Renal cortical epithelial cell (primary cell): ENCODE measurements at regions not wholly inside any gene's neighbourhood (a gene's known extent, or its start where the extent isn't known, plus 50 kb on each side); places are given as distances from the start of the nearest gene placed in this dataset.
"Not testable (repeated sequence)": the region's sequence is repeated elsewhere in the genome, so short reads cannot be mapped to it uniquely, and the experiment has no call there.

ENCODE experiments used
- DNase-seq: peaks from one replicate; pipeline ENCODE4 v3.0.0-alpha.2; 2011; ENCODE audit warnings: low read depth

- DNase-seq = not testable (repeated sequence)
Measured at GRCh38 chr16:5160010-5160409, 62.4 kb upstream of the EEF2KMT start.

- not testable (repeated sequence) for DNase-seq
Measured at GRCh38 chr16:5159537-5159936, 61.9 kb upstream of the EEF2KMT start.

GRCh38 chr16:5158494-5158893 is 60.9 kb upstream of the EEF2KMT start:
- DNase-seq = no peak

- not testable (repeated sequence) for DNase-seq
Measured at GRCh38 chr16:5156486-5156885, 58.9 kb upstream of the EEF2KMT start.

- DNase-seq = not testable (repeated sequence)
Measured at GRCh38 chr16:5154006-5154405, 56.4 kb upstream of the EEF2KMT start.

GRCh38 chr16:5151409-5151808 is 53.8 kb upstream of the EEF2KMT start:
- not testable (repeated sequence) for DNase-seq
